Fibroblast of lung (primary cell): ENCODE measurements at regions not wholly inside any gene's neighbourhood (a gene's known extent, or its start where the extent isn't known, plus 50 kb on each side); places are given as distances from the start of the nearest gene placed in this dataset.

Experiments used
- CTCF ChIP-seq, 2 donors: IDR thresholded peaks in 1 of 2; conservative IDR thresholded peaks in 1 of 2; 1 replicate in 1 of 2; 2 replicates in 1 of 2; pipeline ENCODE4 v1.5.1; 2011 to 2012; ENCODE audit warnings: low read length in 2 of 2, control low read depth in 1 of 2, inconsistent platforms in 1 of 2, low read depth in 1 of 2, mild to moderate bottlenecking in 1 of 2
- EZH2 ChIP-seq: IDR thresholded peaks from 2 replicates; pipeline ENCODE4 v1.5.1; 2012; ENCODE audit warnings: low read length, control low read depth, mild to moderate bottlenecking; ENCODE audit errors: missing control alignments

- TF ChIP-seq CTCF (conservative IDR thresholded peaks at IDR 0.05 in 1 of 2, IDR thresholded peaks at IDR 0.05 in 1 of 2; ENCODE audit: low read depth in 1 of 2, low read length in 2 of 2) (no peak), EZH2 (no peak)
Observed at GRCh38 chr13:80988391-80989151, 647.6 kb upstream of the SPRY2 start.
